GM12892 (cell line): ENCODE measurements at regions not wholly inside any gene's neighbourhood (a gene's known extent, or its start where the extent isn't known, plus 50 kb on each side); places are given as distances from the start of the nearest gene placed in this dataset.
"Not testable (repeated sequence)": the region's sequence is repeated elsewhere in the genome, so short reads cannot be mapped to it uniquely, and the experiment has no call there.

Experiments used
- DNase-seq: peaks from one replicate; pipeline ENCODE4 v3.0.0; 2011; ENCODE audit not compliant: insufficient read length
- FAIRE-seq: peaks from 2 replicates; lab custom pipeline; 2011; peaks lifted over from hg19 to GRCh38; lab: Jason Lieb, UNC
- POLR2A ChIP-seq: IDR thresholded peaks from 2 replicates; pipeline ENCODE4 v1.6.1; 2011; ENCODE audit warnings: low read depth, low read length, control low read depth
- POLR2AphosphoS5 ChIP-seq: IDR thresholded peaks from 2 replicates; pipeline ENCODE4 v1.6.1; 2011; ENCODE audit warnings: low read depth, low read length, control low read depth
- TAF1 ChIP-seq: IDR thresholded peaks from 2 replicates; pipeline ENCODE4 v1.6.1; 2011; ENCODE audit warnings: low read depth, mild to moderate bottlenecking, control low read depth, low read length, borderline replicate concordance

DNA sequence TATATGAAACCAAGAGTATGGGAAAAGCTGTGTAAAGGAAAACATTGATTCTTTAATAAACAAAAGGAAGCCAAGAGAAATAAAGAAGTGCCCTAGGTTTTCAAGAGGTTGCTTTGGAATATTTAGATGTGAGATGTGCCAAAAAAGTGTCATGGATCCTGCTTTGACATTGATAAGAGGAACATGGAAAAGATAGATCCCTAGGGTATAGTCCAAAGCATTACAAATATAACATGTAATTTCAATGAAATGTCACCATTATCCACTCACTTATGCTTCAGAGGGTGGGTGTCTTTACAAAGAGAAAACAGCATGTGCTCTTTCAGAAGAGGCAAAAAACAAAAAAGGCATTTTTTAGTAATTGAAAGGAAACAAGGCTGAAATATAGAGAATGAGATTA is 1196.7 kb downstream of the EFNA5 start:
- no peak for FAIRE-seq
- TF ChIP-seq POLR2AphosphoS5: no peak
- no peak for TF ChIP-seq POLR2A
- no peak for TF ChIP-seq TAF1
- no peak for DNase-seq

DNA sequence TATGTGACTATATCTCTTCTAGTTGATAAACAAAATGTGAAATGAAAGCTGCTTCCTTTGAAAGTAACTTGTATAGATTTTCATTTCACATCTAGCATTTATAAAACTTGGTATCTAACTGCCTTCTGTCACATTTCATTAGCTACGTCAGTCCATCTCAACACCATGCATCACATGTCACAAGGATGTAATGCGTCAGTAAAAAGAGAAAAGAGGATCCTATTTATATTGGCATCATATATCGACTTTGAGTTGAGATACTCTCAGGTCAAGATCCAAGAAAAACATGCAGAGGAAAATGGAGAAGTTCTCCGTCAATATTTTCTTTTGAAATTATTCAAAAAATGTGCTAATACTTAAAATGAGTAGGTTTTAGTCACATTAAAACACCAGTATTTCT is 1211.2 kb downstream of the EFNA5 start:
- FAIRE-seq (no peak), DNase-seq (no peak)
- TF ChIP-seq POLR2A (no peak), POLR2AphosphoS5 (no peak), TAF1 (no peak)

DNA sequence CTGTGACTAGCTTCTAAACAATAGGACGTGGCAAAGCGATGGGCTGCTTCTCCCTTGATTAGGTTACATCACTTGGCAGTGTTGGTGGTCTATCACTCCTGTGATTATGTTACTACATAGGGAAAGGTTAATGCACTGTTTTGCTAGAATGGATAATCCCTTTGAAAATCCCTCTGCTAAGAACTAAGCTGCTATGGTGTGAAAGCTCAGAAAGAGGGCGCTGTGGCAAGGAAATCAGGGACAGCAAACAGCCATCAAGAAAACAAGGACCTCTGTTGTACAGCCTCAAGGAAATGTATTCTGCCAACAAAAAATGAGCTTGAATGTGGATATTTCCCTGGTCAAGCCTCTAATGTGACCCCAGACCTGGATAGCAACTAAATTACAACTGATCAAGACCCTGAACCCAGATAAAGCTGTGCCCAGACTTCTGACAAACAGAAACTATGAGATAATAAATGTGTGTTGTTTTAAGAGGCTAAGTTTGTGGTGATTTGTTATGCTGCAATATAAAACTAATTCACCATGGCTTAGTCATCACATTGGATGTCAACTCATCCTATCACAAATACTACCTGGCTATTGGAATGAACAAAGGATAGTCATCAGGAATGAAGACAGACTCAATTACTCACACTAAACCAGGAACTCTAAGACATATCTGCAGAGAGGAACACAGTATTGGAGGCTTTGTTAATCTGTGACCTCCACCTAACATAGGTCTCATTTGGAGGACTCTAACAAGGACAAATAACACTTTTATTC is 1215.9 kb downstream of the EFNA5 start:
- DNase-seq (no peak), FAIRE-seq (no peak)
- TF ChIP-seq TAF1: no peak
- no peak for TF ChIP-seq POLR2A
- TF ChIP-seq POLR2AphosphoS5: no peak

DNA sequence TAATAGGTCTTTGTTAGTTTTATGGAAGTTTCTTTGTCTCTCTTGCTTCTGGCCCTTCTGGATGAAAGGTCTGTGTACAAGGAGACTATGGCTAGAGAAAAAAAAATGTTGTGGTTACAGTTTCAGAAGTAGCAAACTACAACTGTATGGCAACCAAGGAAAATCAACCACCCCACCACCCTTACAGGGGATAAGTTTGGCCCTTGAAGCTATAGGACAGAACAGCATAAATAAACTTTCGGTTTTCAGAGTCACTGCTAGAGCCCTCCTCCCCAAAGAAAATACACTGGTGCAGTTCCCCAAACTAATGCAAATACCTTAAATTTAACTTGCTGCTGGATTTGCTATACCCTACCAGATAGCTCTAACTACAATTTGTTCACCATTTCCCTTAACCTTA is 1216.7 kb downstream of the EFNA5 start:
- DNase-seq: no peak
- no peak for FAIRE-seq
- no peak for TF ChIP-seq TAF1
- no peak for TF ChIP-seq POLR2A
- no peak for TF ChIP-seq POLR2AphosphoS5

DNA sequence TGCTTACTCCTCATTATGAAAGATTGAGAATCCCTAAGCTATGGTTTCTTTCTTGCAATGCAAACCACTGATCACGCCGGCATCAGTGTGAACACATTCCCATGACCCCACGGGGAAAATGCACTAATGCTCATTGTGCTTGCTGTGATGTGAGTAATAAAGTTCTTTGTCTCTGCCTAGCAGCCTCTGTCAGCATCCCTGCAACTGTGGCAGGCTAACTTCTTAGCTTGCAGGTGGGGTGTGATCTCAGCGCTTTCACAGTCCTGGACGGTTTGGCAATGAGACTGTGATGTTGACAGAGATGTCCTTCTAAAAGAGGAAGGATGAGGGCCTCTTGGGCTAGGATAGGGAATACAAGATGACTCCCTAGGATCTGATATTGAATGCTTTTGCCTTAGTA is 1218.7 kb downstream of the EFNA5 start:
- DNase-seq (no peak), FAIRE-seq (no peak)
- TF ChIP-seq POLR2AphosphoS5 (no peak), POLR2A (no peak), TAF1 (no peak)

DNA sequence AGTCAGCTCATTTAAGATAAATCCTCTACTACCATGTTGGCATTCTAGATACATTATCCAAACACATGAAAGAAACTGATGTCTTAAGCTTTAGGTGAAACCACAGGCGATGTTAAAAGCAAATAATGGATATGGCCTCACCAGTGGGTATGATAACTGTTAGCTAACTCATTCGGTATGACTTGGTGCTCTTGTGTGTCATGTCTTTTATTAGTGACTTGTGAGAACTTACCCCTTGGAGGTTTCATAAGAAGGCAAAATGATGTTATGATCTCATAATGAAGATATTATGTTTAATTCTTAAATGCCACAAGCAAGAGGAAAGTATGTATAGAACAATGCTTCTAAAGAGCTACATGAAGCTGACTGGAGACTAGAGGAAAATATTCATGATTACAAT is 1227.0 kb downstream of the EFNA5 start:
- TF ChIP-seq POLR2A: no peak
- no peak for TF ChIP-seq TAF1
- TF ChIP-seq POLR2AphosphoS5: no peak
- no peak for DNase-seq
- FAIRE-seq: no peak

DNA sequence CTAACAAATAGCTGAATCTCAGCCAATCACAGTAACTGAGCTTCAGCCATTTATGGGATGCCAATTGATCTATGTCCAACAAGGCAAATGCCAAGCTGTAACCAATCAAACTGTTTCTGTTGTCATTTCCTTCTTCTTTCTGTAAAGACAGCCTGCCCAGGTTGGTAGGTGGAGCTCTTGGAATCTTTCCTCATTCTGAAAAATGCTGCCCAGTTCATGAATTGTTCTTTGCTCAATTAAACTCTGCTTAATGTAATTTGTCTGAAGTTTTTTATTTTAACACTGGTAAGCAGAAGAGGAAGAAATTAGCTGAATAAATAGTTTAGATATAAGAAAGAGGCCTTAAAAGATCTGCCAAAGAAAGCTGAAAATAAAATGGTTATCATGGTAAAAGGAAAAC is 1235.6 kb downstream of the EFNA5 start:
- no peak for DNase-seq
- no peak for FAIRE-seq
- TF ChIP-seq POLR2AphosphoS5: no peak
- no peak for TF ChIP-seq POLR2A
- no peak for TF ChIP-seq TAF1

DNA sequence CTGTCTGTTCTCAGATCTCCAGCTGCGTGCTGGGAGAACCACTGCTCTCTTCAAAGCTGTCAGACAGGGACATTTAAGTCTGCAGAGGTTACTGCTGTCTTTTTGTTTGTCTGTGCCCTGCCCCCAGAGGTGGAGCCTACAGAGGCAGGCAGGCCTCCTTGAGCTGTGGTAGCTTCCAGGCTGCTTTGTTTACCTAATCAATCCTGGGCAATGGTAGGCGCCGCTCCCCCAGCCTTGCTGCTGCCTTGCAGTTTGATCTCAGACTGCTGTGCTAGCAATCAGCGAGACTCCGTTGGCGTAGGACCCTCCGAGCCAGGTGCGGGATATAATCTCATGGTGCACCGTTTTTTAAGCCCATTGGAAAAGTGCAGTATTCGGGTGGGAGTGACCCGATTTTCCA is 1240.0 kb downstream of the EFNA5 start:
- DNase-seq, FAIRE-seq: not testable (repeated sequence)

DNA sequence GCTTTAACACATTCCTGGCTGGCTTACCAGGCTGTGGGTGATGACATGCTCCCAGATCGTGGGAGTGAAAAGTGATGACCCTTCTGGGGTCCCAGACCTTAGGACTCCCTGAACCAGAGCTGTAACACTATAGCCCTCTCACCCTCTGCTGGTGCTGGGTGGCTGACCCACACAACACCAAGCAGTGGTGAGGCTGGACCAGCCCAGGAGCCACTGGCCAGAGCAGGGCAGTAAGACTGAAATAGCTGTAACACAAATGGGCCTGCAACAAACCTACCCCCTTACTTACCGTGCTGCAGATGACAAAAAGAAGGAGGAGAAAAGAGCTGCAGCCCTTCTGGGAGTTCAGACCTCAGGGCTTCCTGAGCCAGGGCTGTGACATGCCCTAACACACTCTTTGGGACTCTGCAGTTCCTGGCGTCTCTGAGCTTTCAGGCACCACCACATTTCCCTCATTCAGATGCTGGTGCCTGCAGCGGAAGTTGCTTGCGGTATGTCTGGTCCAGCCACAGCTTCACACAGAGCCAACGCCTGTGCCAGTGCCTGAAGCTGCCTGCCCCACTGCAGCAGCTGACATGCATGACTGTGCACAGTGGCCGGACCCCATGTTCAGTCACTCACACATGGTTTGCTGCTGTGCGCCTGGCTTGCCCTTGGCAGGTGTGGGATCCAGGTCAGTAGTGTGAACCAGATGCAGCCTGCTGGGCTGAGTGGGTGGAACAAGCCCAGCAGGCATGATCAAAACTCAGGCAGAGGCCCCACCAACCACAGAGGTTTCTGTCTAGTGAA is 1247.4 kb downstream of the EFNA5 start:
- DNase-seq (no peak), FAIRE-seq (no peak)
- TF ChIP-seq POLR2A (no peak), POLR2AphosphoS5 (no peak), TAF1 (no peak)

DNA sequence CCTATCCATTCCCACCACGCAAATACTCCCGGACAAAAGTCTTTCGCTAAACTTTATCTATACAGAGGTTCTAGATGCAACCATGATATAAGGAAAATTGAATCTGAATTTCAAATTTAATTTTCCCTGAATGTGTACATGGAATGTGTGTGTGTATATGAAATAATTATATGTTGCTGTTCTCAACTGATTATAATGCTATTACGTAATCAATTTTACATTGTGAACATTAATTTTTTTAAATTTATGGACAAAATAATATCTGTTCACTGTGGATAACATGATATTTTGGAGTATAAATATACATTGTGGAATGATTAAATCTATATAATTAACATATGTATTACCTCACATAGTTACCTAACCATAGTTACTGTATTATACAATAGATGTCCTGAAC is 1250.6 kb downstream of the EFNA5 start:
- TF ChIP-seq POLR2AphosphoS5 (no peak), POLR2A (no peak), TAF1 (no peak)
- FAIRE-seq (no peak), DNase-seq (no peak)

DNA sequence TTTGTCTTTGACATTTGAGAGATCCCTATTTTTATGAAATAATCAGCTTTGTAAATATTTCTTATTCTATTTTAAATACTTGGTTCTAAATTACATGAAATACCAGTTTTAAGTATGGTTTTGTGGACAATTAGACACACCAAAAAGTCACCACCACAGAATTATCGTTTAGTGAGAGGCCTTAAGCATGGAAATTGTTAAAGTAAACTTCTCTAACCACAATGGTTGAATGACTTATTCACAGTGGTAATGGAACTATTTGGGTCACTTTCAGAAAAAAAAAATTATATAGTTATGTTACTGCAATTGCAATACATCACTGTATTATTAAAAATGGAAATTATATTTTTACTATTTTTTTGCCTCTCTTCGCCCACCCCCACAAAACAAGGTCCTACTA is 1252.5 kb downstream of the EFNA5 start:
- FAIRE-seq (no peak), DNase-seq (no peak)
- no peak for TF ChIP-seq POLR2A
- TF ChIP-seq TAF1: no peak
- TF ChIP-seq POLR2AphosphoS5: no peak

DNA sequence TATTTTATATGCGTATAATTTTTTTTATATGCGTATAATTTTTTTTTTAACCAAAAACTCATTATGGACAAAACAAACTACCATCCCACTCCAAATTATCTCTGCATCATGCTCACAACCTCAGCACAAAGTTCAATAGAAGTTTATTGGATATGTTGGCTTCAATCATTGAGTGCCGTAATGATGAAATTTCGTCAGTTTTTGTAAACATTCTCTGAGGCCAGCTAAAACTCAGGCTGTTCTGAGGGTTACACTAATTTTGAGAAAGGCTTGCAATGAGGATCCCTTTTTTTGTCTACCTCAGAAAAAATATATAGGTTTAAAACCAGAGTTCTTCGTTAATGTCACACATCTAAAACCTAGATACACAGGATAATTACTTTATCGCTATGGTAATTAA is 1253.2 kb downstream of the EFNA5 start:
- FAIRE-seq: no peak
- no peak for DNase-seq
- no peak for TF ChIP-seq POLR2A
